HL-60 (cell line): ENCODE measurements at regions not wholly inside any gene's neighbourhood (a gene's known extent, or its start where the extent isn't known, plus 50 kb on each side); places are given as distances from the start of the nearest gene placed in this dataset.

Source experiments
- DNase-seq, 2 experiments: peaks; one replicate each; pipeline ENCODE4 v3.0.0-alpha.2; 2010 to 2020; ENCODE audit warnings: low read depth in 1 of 2, low spot score in 1 of 2
- H3K27ac ChIP-seq: fragments of 250-450 bp; sonication (Bioruptor Pico); replicated peaks from 2 replicates; pipeline ENCODE4 v1.5.1; 2020; ENCODE audit warnings: mild to moderate bottlenecking, moderate library complexity
- H3K27me3 ChIP-seq: fragments of 250-450 bp; sonication (Bioruptor Pico); 2 replicates; pipeline ENCODE4 v1.5.1; 2021; ENCODE audit warnings: mild to moderate bottlenecking, moderate library complexity; ENCODE audit not compliant: insufficient read depth, poor library complexity, severe bottlenecking
- H3K4me3 ChIP-seq: replicated peaks from 2 replicates; pipeline ENCODE4 v1.5.1; 2011; ENCODE audit warnings: mild to moderate bottlenecking, control low read depth, low read length; ENCODE audit not compliant: insufficient read depth
- GABPA ChIP-seq: IDR thresholded peaks from 2 replicates; pipeline ENCODE4 v1.6.1; 2012; ENCODE audit warnings: low read depth
- POLR2AphosphoS5 ChIP-seq: IDR thresholded peaks from 2 replicates; pipeline ENCODE4 v1.6.1; 2012; ENCODE audit warnings: low read depth
- SPI1 ChIP-seq: IDR thresholded peaks from 2 replicates; pipeline ENCODE4 v1.6.1; 2012; ENCODE audit warnings: low read depth, mild to moderate bottlenecking, borderline replicate concordance
- TF ChIP-seq, protein P1 (sequence below): IDR thresholded peaks from 2 replicates; pipeline ENCODE4 v1.6.1; 2012; ENCODE audit warnings: low read depth; ENCODE audit not compliant: insufficient replicate concordance
- TF ChIP-seq, protein P2 (sequence below): IDR thresholded peaks from one replicate; pipeline ENCODE4 v1.5.1; 2011; ENCODE audit warnings: low read length, control low read depth, inconsistent platforms; ENCODE audit not compliant: insufficient read depth

DNA sequence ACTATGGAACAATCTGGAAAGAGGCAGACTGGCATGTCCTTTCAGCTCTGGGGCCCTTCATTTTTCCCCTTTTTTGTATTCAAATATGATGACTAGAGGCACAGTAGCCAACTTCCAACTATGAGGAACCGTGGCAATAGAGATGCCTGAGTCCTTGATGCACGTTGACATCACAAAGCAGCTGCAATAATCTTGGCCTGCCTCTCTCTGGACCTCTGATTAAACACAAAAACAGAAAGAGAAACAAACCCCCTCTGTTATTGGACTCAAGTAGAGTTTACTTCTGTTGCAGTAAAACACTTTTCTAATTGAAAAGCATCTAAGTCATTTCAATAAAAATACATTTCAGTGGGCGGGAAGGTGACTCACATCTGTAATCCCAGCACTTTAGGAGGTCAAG is 122.2 kb upstream of the GRAMD2B start:
- Histone ChIP-seq H3K4me3 (no peak overlapping the region), H3K27me3 (no peaks in the 10 kb centered on the region), H3K27ac (no peak overlapping the region)
- TF ChIP-seq, protein P1, sequence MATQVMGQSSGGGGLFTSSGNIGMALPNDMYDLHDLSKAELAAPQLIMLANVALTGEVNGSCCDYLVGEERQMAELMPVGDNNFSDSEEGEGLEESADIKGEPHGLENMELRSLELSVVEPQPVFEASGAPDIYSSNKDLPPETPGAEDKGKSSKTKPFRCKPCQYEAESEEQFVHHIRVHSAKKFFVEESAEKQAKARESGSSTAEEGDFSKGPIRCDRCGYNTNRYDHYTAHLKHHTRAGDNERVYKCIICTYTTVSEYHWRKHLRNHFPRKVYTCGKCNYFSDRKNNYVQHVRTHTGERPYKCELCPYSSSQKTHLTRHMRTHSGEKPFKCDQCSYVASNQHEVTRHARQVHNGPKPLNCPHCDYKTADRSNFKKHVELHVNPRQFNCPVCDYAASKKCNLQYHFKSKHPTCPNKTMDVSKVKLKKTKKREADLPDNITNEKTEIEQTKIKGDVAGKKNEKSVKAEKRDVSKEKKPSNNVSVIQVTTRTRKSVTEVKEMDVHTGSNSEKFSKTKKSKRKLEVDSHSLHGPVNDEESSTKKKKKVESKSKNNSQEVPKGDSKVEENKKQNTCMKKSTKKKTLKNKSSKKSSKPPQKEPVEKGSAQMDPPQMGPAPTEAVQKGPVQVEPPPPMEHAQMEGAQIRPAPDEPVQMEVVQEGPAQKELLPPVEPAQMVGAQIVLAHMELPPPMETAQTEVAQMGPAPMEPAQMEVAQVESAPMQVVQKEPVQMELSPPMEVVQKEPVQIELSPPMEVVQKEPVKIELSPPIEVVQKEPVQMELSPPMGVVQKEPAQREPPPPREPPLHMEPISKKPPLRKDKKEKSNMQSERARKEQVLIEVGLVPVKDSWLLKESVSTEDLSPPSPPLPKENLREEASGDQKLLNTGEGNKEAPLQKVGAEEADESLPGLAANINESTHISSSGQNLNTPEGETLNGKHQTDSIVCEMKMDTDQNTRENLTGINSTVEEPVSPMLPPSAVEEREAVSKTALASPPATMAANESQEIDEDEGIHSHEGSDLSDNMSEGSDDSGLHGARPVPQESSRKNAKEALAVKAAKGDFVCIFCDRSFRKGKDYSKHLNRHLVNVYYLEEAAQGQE, result no peak
- TF ChIP-seq, protein P2, sequence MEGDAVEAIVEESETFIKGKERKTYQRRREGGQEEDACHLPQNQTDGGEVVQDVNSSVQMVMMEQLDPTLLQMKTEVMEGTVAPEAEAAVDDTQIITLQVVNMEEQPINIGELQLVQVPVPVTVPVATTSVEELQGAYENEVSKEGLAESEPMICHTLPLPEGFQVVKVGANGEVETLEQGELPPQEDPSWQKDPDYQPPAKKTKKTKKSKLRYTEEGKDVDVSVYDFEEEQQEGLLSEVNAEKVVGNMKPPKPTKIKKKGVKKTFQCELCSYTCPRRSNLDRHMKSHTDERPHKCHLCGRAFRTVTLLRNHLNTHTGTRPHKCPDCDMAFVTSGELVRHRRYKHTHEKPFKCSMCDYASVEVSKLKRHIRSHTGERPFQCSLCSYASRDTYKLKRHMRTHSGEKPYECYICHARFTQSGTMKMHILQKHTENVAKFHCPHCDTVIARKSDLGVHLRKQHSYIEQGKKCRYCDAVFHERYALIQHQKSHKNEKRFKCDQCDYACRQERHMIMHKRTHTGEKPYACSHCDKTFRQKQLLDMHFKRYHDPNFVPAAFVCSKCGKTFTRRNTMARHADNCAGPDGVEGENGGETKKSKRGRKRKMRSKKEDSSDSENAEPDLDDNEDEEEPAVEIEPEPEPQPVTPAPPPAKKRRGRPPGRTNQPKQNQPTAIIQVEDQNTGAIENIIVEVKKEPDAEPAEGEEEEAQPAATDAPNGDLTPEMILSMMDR, result no peak
- no peak for DNase-seq

DNA sequence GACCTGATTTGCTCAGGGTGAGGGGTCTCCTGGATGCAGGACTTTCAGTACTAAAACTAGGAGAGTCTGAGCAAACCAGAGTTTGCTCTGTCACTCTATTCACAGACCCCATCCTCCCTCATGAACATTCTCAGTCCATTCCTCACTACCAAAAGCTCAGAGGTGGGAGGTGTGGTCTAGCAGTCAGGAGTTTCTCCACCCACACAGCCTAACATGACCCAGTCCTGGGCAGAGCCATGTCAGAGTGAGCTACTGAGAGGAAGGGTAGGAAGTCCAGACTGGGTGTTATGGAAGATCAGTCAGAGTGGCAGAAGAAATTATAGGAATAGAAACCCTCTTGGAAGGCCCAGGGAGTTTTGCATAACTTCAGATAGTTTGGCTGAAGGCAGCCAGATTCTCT is 113.3 kb upstream of the GRAMD2B start:
- TF ChIP-seq SPI1, result no peak
- TF ChIP-seq, protein P1, result no peak
- TF ChIP-seq POLR2AphosphoS5, result no peak
- TF ChIP-seq, protein P2, result no peak
- no peak for TF ChIP-seq GABPA
- Histone ChIP-seq H3K27me3 (no peaks in the 10 kb centered on the region), H3K27ac (no peak overlapping the region), H3K4me3 (no peak overlapping the region)
- DNase-seq, result no peak

DNA sequence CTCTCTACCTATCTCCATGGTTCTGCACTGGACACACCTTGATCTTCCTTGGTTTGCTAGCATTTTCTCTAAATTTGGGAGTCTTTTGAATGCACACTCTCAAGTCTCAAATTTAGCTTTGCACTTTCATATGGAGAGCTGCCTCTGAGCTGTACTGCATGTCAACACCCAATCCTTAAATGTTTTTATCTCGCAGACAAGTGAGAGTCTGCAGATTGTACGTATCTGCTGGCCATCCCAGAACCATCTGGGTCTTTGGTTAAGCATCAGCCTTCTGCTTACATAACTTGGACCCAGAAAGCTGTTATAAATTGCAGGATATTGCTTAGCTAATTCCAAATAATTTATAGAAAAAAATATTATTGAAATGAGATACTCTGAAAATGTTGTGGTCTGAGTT is 111.4 kb upstream of the GRAMD2B start:
- TF ChIP-seq POLR2AphosphoS5 (no peak), SPI1 (no peak), GABPA (no peak)
- TF ChIP-seq, protein P1, result no peak
- TF ChIP-seq, protein P2, result no peak
- no peak for DNase-seq
- Histone ChIP-seq H3K27me3 (no peaks in the 10 kb centered on the region), H3K27ac (no peak overlapping the region), H3K4me3 (no peak overlapping the region)
